Transverse colon (tissue), 3 donors: ENCODE measurements at regions not wholly inside any gene's neighbourhood (a gene's known extent, or its start where the extent isn't known, plus 50 kb on each side); places are given as distances from the start of the nearest gene placed in this dataset.

ENCODE experiments used
- POLR2A ChIP-seq: fragments of 450-650 bp; IDR thresholded peaks from one replicate; pipeline ENCODE4 v1.6.1; 2016; ENCODE audit warnings: antibody characterized with exemption, mild to moderate bottlenecking, moderate library complexity
- TF ChIP-seq, protein P1 (sequence below), 5 experiments: fragments of 200-600 bp in 3 of 5; fragments of 450-650 bp in 2 of 5; sonication (generic) in 3 of 5; IDR thresholded peaks; 1 replicate in 2 of 5; 2 replicates in 3 of 5; pipeline ENCODE4 v1.5.1; 2016 to 2017; ENCODE audit warnings: antibody characterized with exemption in 5 of 5, inconsistent platforms in 3 of 5, mild to moderate bottlenecking in 2 of 5, moderate library complexity in 1 of 5

DNA sequence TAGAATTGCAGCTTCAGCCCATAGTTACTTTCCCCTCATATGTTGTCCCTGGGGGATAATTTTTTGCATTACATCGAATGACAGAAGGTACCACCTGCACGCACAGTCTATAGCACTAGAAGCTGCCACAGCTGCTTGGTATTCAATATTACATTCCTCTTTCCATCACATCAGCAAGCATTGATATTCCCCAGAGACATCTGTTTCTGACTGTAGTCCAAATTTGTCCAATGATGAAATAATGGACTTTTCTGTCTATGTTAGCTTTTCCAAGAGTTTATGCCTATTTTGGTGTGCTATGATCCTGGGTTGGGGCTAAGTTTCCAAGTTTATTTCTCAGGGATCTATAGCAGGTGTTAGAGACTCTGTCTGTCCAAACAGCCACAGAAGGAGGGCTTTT, 335.4 kb downstream of the LRIG3 start:
- TF ChIP-seq, protein P1, sequence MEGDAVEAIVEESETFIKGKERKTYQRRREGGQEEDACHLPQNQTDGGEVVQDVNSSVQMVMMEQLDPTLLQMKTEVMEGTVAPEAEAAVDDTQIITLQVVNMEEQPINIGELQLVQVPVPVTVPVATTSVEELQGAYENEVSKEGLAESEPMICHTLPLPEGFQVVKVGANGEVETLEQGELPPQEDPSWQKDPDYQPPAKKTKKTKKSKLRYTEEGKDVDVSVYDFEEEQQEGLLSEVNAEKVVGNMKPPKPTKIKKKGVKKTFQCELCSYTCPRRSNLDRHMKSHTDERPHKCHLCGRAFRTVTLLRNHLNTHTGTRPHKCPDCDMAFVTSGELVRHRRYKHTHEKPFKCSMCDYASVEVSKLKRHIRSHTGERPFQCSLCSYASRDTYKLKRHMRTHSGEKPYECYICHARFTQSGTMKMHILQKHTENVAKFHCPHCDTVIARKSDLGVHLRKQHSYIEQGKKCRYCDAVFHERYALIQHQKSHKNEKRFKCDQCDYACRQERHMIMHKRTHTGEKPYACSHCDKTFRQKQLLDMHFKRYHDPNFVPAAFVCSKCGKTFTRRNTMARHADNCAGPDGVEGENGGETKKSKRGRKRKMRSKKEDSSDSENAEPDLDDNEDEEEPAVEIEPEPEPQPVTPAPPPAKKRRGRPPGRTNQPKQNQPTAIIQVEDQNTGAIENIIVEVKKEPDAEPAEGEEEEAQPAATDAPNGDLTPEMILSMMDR (IDR thresholded peaks at IDR 0.05), result no peak
- no peak for TF ChIP-seq POLR2A
